Peyer's patch (tissue), 4 donors: ENCODE measurements at regions not wholly inside any gene's neighbourhood (a gene's known extent, or its start where the extent isn't known, plus 50 kb on each side); places are given as distances from the start of the nearest gene placed in this dataset.

ENCODE experiments used
- POLR2A ChIP-seq, 2 donors: fragments of 450-650 bp; IDR thresholded peaks; one replicate each; pipeline ENCODE4 v1.5.1; 2017; ENCODE audit warnings: antibody characterized with exemption in 2 of 2, mild to moderate bottlenecking in 2 of 2, moderate library complexity in 2 of 2
- TF ChIP-seq, protein P1 (sequence below), 6 experiments: fragments of 450-650 bp in 4 of 6; fragments of 200-600 bp in 2 of 6; sonication (generic) in 1 of 6; IDR thresholded peaks; one replicate each; pipeline ENCODE4 v1.5.1; 2017 to 2019; ENCODE audit warnings: antibody characterized with exemption in 6 of 6, mild to moderate bottlenecking in 3 of 6, moderate library complexity in 1 of 6

DNA sequence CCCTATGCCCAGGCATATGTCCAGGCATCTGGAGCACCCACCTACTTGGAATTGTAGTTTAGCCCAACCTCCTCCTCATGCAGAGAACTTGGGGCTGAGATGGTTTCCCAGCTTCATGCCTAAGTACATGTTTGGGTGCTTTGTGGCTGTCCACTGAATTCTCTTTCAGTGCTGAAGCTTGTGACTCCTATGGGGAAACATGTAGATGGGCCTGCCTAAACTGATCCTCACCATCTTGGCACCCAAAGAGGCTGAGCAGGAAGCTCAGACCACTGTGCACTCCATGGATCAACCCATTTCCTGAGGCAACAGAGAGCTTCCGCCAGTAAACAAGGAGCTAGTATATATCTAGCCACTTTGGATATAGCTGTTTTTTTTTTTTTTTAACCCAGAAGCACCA lies 2733.7 kb downstream of the PCDH7 start:
- TF ChIP-seq, protein P1, sequence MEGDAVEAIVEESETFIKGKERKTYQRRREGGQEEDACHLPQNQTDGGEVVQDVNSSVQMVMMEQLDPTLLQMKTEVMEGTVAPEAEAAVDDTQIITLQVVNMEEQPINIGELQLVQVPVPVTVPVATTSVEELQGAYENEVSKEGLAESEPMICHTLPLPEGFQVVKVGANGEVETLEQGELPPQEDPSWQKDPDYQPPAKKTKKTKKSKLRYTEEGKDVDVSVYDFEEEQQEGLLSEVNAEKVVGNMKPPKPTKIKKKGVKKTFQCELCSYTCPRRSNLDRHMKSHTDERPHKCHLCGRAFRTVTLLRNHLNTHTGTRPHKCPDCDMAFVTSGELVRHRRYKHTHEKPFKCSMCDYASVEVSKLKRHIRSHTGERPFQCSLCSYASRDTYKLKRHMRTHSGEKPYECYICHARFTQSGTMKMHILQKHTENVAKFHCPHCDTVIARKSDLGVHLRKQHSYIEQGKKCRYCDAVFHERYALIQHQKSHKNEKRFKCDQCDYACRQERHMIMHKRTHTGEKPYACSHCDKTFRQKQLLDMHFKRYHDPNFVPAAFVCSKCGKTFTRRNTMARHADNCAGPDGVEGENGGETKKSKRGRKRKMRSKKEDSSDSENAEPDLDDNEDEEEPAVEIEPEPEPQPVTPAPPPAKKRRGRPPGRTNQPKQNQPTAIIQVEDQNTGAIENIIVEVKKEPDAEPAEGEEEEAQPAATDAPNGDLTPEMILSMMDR (IDR thresholded peaks at IDR 0.05) = no peak
- no peak for TF ChIP-seq POLR2A (IDR thresholded peaks at IDR 0.05)
